Activated CD4-positive, alpha-beta memory T cell treated with anti-CD3 and anti-CD28 coated beads, Interleukin-2, amount 10 ng/mL, durations not matched to agents 7 days and 5 days (primary cell): ENCODE measurements at regions not wholly inside any gene's neighbourhood (a gene's known extent, or its start where the extent isn't known, plus 50 kb on each side); places are given as distances from the start of the nearest gene placed in this dataset.

ENCODE experiments used
- CTCF ChIA-PET: fragments of 350-600 bp; sonication (Branson Sonifier 250); formaldehyde crosslinking; loops from one replicate; lab custom pipeline; 2021; ENCODE audit warnings: antibody characterized with exemption, inconsistent platforms; lab: Charles Lee
- POLR2A ChIA-PET: fragments of 350-600 bp; sonication (Branson Sonifier 250); formaldehyde crosslinking; loops from one replicate; lab custom pipeline; 2021; ENCODE audit warnings: antibody characterized with exemption; lab: Charles Lee
- DNase-seq: peaks from one replicate; pipeline ENCODE4 v3.0.0-alpha.2; 2020
- H3K27ac Mint-ChIP-seq: one replicate; pipeline ENCODE4 v1.8.0; 2021; ENCODE audit warnings: mild to moderate bottlenecking, mixed read lengths
- H3K27me3 Mint-ChIP-seq: one replicate; pipeline ENCODE4 v1.8.0; 2021; ENCODE audit warnings: mixed read lengths
- H3K36me3 Mint-ChIP-seq: one replicate; pipeline ENCODE4 v1.8.0; 2021; ENCODE audit warnings: low read depth, mixed read lengths
- H3K4me1 Mint-ChIP-seq: one replicate; pipeline ENCODE4 v1.8.0; 2021; ENCODE audit warnings: mixed read lengths
- H3K4me3 Mint-ChIP-seq: one replicate; pipeline ENCODE4 v1.8.0; 2021; ENCODE audit warnings: mild to moderate bottlenecking, mixed read lengths
- H3K9me3 Mint-ChIP-seq: one replicate; pipeline ENCODE4 v1.8.0; 2021; ENCODE audit warnings: mixed read lengths

- CTCF ChIA-PET = no interaction called here
- POLR2A ChIA-PET = no interaction called here
- Mint-ChIP-seq H3K27me3 (no peaks in the 10 kb centered on the region), H3K27ac (no peak overlapping the region), H3K36me3 (no peaks in the 10 kb centered on the region), H3K9me3 (no peaks in the 10 kb centered on the region), H3K4me1 (no peaks in the 10 kb centered on the region), H3K4me3 (no peak overlapping the region)
- DNase-seq = no peak
Measured at GRCh38 chr13:72004784-72005374, 137.9 kb upstream of the DACH1 start.

- ChIA-PET POLR2A (no interaction called here), CTCF (no interaction called here)
- Mint-ChIP-seq H3K4me1 (no peaks in the 10 kb centered on the region), H3K9me3 (peaks cover 1% of the 10 kb centered on the region), H3K36me3 (no peaks in the 10 kb centered on the region), H3K27me3 (no peaks in the 10 kb centered on the region), H3K27ac (no peak overlapping the region), H3K4me3 (no peak overlapping the region)
- no peak for DNase-seq
Measured at GRCh38 chr13:72004246-72004645, 137.2 kb upstream of the DACH1 start.

- CTCF ChIA-PET = no interaction called here
- no peak overlapping the region for H3K4me3 Mint-ChIP-seq
- POLR2A ChIA-PET = no interaction called here
Measured at GRCh38 chr13:71998223-71998622, 131.2 kb upstream of the DACH1 start.

GRCh38 chr13:71979616-71980015 lies 112.6 kb upstream of the DACH1 start:
- no peaks in the 10 kb centered on the region for H3K9me3 Mint-ChIP-seq
- ChIA-PET CTCF (no interaction called here), POLR2A (no interaction called here)
- H3K27ac Mint-ChIP-seq = no peak overlapping the region
- no peaks in the 10 kb centered on the region for H3K27me3 Mint-ChIP-seq
- no peaks in the 10 kb centered on the region for H3K36me3 Mint-ChIP-seq
- no peak overlapping the region for H3K4me3 Mint-ChIP-seq
- no peaks in the 10 kb centered on the region for H3K4me1 Mint-ChIP-seq
- no peak for DNase-seq

More at GRCh38 chr13:71998223-71998622, 131.2 kb upstream of the DACH1 start:
- Mint-ChIP-seq H3K27me3 (no peaks in the 10 kb centered on the region), H3K36me3 (no peaks in the 10 kb centered on the region), H3K27ac (no peak overlapping the region), H3K4me1 (no peaks in the 10 kb centered on the region), H3K9me3 (peaks cover 8% of the 10 kb centered on the region)
- DNase-seq = no peak

- no peaks in the 10 kb centered on the region for H3K9me3 Mint-ChIP-seq
- no peaks in the 10 kb centered on the region for H3K36me3 Mint-ChIP-seq
- H3K27ac Mint-ChIP-seq = no peak overlapping the region
- no peaks in the 10 kb centered on the region for H3K4me1 Mint-ChIP-seq
- CTCF ChIA-PET = no interaction called here
- no peak overlapping the region for H3K4me3 Mint-ChIP-seq
- POLR2A ChIA-PET = no interaction called here
- H3K27me3 Mint-ChIP-seq = no peaks in the 10 kb centered on the region
- DNase-seq = no peak
Measured at GRCh38 chr13:71977028-71977427, 110.0 kb upstream of the DACH1 start.

GRCh38 chr13:71967990-71968389 lies 101.0 kb upstream of the DACH1 start:
- Mint-ChIP-seq H3K36me3 (no peaks in the 10 kb centered on the region), H3K27me3 (no peaks in the 10 kb centered on the region), H3K9me3 (no peaks in the 10 kb centered on the region), H3K27ac (no peak overlapping the region), H3K4me1 (no peaks in the 10 kb centered on the region), H3K4me3 (no peak overlapping the region)
- ChIA-PET POLR2A (no interaction called here), CTCF (no interaction called here)
- DNase-seq = no peak

GRCh38 chr13:71964491-71965100 lies 97.6 kb upstream of the DACH1 start:
- no peaks in the 10 kb centered on the region for H3K27me3 Mint-ChIP-seq
- H3K9me3 Mint-ChIP-seq = no peaks in the 10 kb centered on the region
- no peaks in the 10 kb centered on the region for H3K4me1 Mint-ChIP-seq
- H3K36me3 Mint-ChIP-seq = no peaks in the 10 kb centered on the region
- no peak for DNase-seq
- no peak overlapping the region for H3K4me3 Mint-ChIP-seq
- POLR2A ChIA-PET = no interaction called here
- CTCF ChIA-PET = no interaction called here
- no peak overlapping the region for H3K27ac Mint-ChIP-seq

- H3K27ac Mint-ChIP-seq = no peak overlapping the region
- no peaks in the 10 kb centered on the region for H3K27me3 Mint-ChIP-seq
- H3K4me3 Mint-ChIP-seq = no peak overlapping the region
- H3K9me3 Mint-ChIP-seq = no peaks in the 10 kb centered on the region
- ChIA-PET POLR2A (no interaction called here), CTCF (no interaction called here)
- no peak for DNase-seq
- no peaks in the 10 kb centered on the region for H3K4me1 Mint-ChIP-seq
- H3K36me3 Mint-ChIP-seq = no peaks in the 10 kb centered on the region
Measured at GRCh38 chr13:71962735-71963134, 95.7 kb upstream of the DACH1 start.

- CTCF ChIA-PET = no interaction called here
- Mint-ChIP-seq H3K9me3 (no peaks in the 10 kb centered on the region), H3K27me3 (no peaks in the 10 kb centered on the region), H3K27ac (no peak overlapping the region), H3K36me3 (no peaks in the 10 kb centered on the region), H3K4me3 (no peak overlapping the region), H3K4me1 (no peaks in the 10 kb centered on the region)
- POLR2A ChIA-PET = no interaction called here
- no peak for DNase-seq
Measured at GRCh38 chr13:71962126-71962525, 95.1 kb upstream of the DACH1 start.

- peaks cover 5% of the 10 kb centered on the region for H3K9me3 Mint-ChIP-seq
- no peak overlapping the region for H3K4me3 Mint-ChIP-seq
- no peaks in the 10 kb centered on the region for H3K36me3 Mint-ChIP-seq
- CTCF ChIA-PET = no interaction called here
- H3K27me3 Mint-ChIP-seq = no peaks in the 10 kb centered on the region
- no peak overlapping the region for H3K27ac Mint-ChIP-seq
- no peak for DNase-seq
- no peaks in the 10 kb centered on the region for H3K4me1 Mint-ChIP-seq
- POLR2A ChIA-PET = no interaction called here
Measured at GRCh38 chr13:71949441-71949840, 82.4 kb upstream of the DACH1 start.

GRCh38 chr13:71939186-71939585 lies 72.2 kb upstream of the DACH1 start:
- ChIA-PET CTCF (no interaction called here), POLR2A (no interaction called here)
- no peak for DNase-seq
- H3K27me3 Mint-ChIP-seq = no peaks in the 10 kb centered on the region
- no peak overlapping the region for H3K27ac Mint-ChIP-seq
- no peaks in the 10 kb centered on the region for H3K4me1 Mint-ChIP-seq
- no peak overlapping the region for H3K4me3 Mint-ChIP-seq
- no peaks in the 10 kb centered on the region for H3K36me3 Mint-ChIP-seq
- H3K9me3 Mint-ChIP-seq = no peaks in the 10 kb centered on the region

- no peak overlapping the region for H3K4me3 Mint-ChIP-seq
- H3K9me3 Mint-ChIP-seq = no peaks in the 10 kb centered on the region
- H3K27ac Mint-ChIP-seq = no peak overlapping the region
- POLR2A ChIA-PET = no interaction called here
- no peaks in the 10 kb centered on the region for H3K36me3 Mint-ChIP-seq
- H3K4me1 Mint-ChIP-seq = no peaks in the 10 kb centered on the region
- CTCF ChIA-PET = no interaction called here
- no peaks in the 10 kb centered on the region for H3K27me3 Mint-ChIP-seq
- DNase-seq = no peak
Measured at GRCh38 chr13:71935166-71935840, 68.3 kb upstream of the DACH1 start.

GRCh38 chr13:71924931-71925330 lies 57.9 kb upstream of the DACH1 start:
- DNase-seq = no peak
- Mint-ChIP-seq H3K4me3 (no peak overlapping the region), H3K36me3 (no peaks in the 10 kb centered on the region), H3K27me3 (no peaks in the 10 kb centered on the region), H3K9me3 (peaks cover 3% of the 10 kb centered on the region), H3K4me1 (no peaks in the 10 kb centered on the region), H3K27ac (no peak overlapping the region)
- ChIA-PET CTCF (no interaction called here), POLR2A (no interaction called here)

- Mint-ChIP-seq H3K4me1 (no peaks in the 10 kb centered on the region), H3K36me3 (no peaks in the 10 kb centered on the region), H3K9me3 (no peaks in the 10 kb centered on the region), H3K4me3 (no peak overlapping the region), H3K27me3 (no peaks in the 10 kb centered on the region), H3K27ac (no peak overlapping the region)
- ChIA-PET POLR2A (no interaction called here), CTCF (no interaction called here)
- no peak for DNase-seq
Measured at GRCh38 chr13:71922194-71922593, 55.2 kb upstream of the DACH1 start.
